ENCODE measurements at regions not wholly inside any gene's neighbourhood (a gene's known extent, or its start where the extent isn't known, plus 50 kb on each side); places are given as distances from the start of the nearest gene placed in this dataset.
"Not testable (repeated sequence)": the region's sequence is repeated elsewhere in the genome, so short reads cannot be mapped to it uniquely, and the experiment has no call there.

GRCh38 chr10:65622608-65623007 lies 1303.2 kb upstream of the LRRTM3 start:
- H3K4me3 ChIP-seq (ENCODE audit: low read depth, low read length), result no peak overlapping the region
- no peak for TF ChIP-seq CTCF (IDR thresholded peaks at IDR 0.05; ENCODE audit: insufficient read depth, low read depth, low read length, missing control alignments)
- no peak for DNase-seq (ENCODE audit: low read depth)

GRCh38 chr10:65628493-65629139 lies 1297.2 kb upstream of the LRRTM3 start:
- no peak for DNase-seq (ENCODE audit: low read depth)
- no peak for TF ChIP-seq CTCF (IDR thresholded peaks at IDR 0.05; ENCODE audit: insufficient read depth, low read depth, low read length, missing control alignments)
- no peak overlapping the region for H3K4me3 ChIP-seq (ENCODE audit: low read depth, low read length)

GRCh38 chr10:65660006-65660405 lies 1265.8 kb upstream of the LRRTM3 start:
- no peak for TF ChIP-seq CTCF (IDR thresholded peaks at IDR 0.05; ENCODE audit: insufficient read depth, low read depth, low read length, missing control alignments)
- DNase-seq (ENCODE audit: low read depth), result no peak

GRCh38 chr10:65670087-65670486 lies 1255.7 kb upstream of the LRRTM3 start:
- no peak overlapping the region for H3K4me3 ChIP-seq (ENCODE audit: low read depth, low read length)
- no peak for TF ChIP-seq CTCF (IDR thresholded peaks at IDR 0.05; ENCODE audit: insufficient read depth, low read depth, low read length, missing control alignments)
- DNase-seq (ENCODE audit: low read depth), result no peak

More at GRCh38 chr10:65660006-65660405, 1265.8 kb upstream of the LRRTM3 start:
- no peak overlapping the region for H3K4me3 ChIP-seq (ENCODE audit: low read depth, low read length)

GRCh38 chr10:65670596-65670995 lies 1255.2 kb upstream of the LRRTM3 start:
- not testable (repeated sequence) for H3K4me3 ChIP-seq (ENCODE audit: low read depth, low read length); DNase-seq (ENCODE audit: low read depth)

- no peak overlapping the region for H3K4me3 ChIP-seq (ENCODE audit: low read depth, low read length)
- no peak for TF ChIP-seq CTCF (IDR thresholded peaks at IDR 0.05; ENCODE audit: insufficient read depth, low read depth, low read length, missing control alignments)
- DNase-seq (ENCODE audit: low read depth), result no peak
Measured at GRCh38 chr10:65675236-65675635, 1250.6 kb upstream of the LRRTM3 start.

- no peak for DNase-seq (ENCODE audit: low read depth)
- no peak for TF ChIP-seq CTCF (IDR thresholded peaks at IDR 0.05; ENCODE audit: insufficient read depth, low read depth, low read length, missing control alignments)
- no peak overlapping the region for H3K4me3 ChIP-seq (ENCODE audit: low read depth, low read length)
Measured at GRCh38 chr10:65684896-65685295, 1240.9 kb upstream of the LRRTM3 start.
